ENCODE measurements at regions not wholly inside any gene's neighbourhood (a gene's known extent, or its start where the extent isn't known, plus 50 kb on each side); places are given as distances from the start of the nearest gene placed in this dataset.

DNA sequence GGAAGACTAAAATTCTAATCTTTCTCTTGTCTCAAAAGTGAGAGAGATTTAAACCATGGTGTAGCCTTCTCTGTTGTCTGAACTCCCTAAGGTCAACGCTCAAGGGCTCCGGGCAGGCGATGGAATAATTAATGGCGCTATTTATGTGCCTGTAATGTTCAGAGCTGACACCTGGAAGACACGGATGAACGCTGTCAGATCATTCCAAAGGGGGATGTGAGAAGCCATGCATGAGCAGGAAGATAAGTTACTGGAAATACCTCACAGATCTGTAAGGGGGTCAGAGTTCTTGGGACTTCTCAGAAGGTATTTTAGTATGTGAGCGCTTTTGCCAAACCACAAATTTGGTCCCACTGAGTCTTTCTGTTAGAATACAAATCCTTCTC lies 73.3 kb upstream of the MTPN start:
- ATAC-seq (ENCODE audit: low FRiP score) (no peak), DNase-seq (no peak)
- intact Hi-C loops (cut with DNase I) = no loop called here
- Histone ChIP-seq H3K27me3 (ENCODE audit: control insufficient read depth in 1 of 2, insufficient read depth in 2 of 2, low read length in 1 of 2) (no peaks in the 10 kb centered on the region), H3K36me3 (ENCODE audit: control insufficient read depth in 1 of 2, insufficient read depth in 2 of 2, low read length in 1 of 2) (no peaks in the 10 kb centered on the region), H3K27ac (ENCODE audit: low read depth in 1 of 2, low read length in 2 of 2) (no peak overlapping the region), H3K4me3 (ENCODE audit: low read length in 2 of 2) (no peak overlapping the region), H3K9me3 (ENCODE audit: control insufficient read depth, low read length) (peaks cover 2% of the 10 kb centered on the region), H3K4me1 (ENCODE audit: control insufficient read depth in 1 of 2, insufficient read depth in 2 of 2, low read length in 2 of 2) (no peaks in the 10 kb centered on the region)
- 30 to 55% methylated on average over 7 of the region's 7 CpGs for WGBS, 2 donors

- ATAC-seq (ENCODE audit: low FRiP score) (no peak), DNase-seq (no peak)
- Histone ChIP-seq H3K9me3 (ENCODE audit: control insufficient read depth, low read length) (peaks cover 2% of the 10 kb centered on the region), H3K36me3 (ENCODE audit: control insufficient read depth in 1 of 2, insufficient read depth in 2 of 2, low read length in 1 of 2) (no peaks in the 10 kb centered on the region), H3K27me3 (ENCODE audit: control insufficient read depth in 1 of 2, insufficient read depth in 2 of 2, low read length in 1 of 2) (no peaks in the 10 kb centered on the region), H3K4me1 (ENCODE audit: control insufficient read depth in 1 of 2, insufficient read depth in 2 of 2, low read length in 2 of 2) (no peaks in the 10 kb centered on the region), H3K27ac (ENCODE audit: low read depth in 1 of 2, low read length in 2 of 2) (no peak overlapping the region), H3K4me3 (ENCODE audit: low read length in 2 of 2) (no peak overlapping the region)
- intact Hi-C loops (cut with DNase I) = no loop called here
- 24 to 30% methylated on average over 6 of the region's 6 CpGs for WGBS, 2 donors
Measured at GRCh38 chr7:136049818-136050461, 72.8 kb upstream of the MTPN start.

DNA sequence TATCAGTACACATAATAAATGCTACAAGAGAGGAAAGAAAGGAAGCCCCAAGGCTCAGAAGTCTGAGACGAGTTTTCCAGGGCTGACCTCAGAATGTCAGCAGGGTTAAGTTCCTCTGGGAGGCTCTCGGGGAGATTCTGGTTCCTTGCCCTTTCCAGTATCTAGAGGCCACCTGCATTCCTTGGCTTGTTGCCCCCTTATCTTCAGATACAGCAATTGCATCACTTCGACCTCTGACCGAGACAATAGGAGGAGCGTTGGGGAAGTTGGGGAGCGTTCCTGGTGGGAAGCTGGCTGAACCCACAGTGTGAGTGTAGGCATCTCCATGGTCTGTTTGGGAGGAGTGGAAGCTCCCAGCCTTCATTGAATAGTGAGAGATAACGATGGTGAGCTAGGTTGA lies 72.0 kb upstream of the MTPN start:
- Histone ChIP-seq H3K9me3 (ENCODE audit: control insufficient read depth, low read length) (peaks cover 2% of the 10 kb centered on the region), H3K36me3 (ENCODE audit: control insufficient read depth in 1 of 2, insufficient read depth in 2 of 2, low read length in 1 of 2) (no peaks in the 10 kb centered on the region), H3K27me3 (ENCODE audit: control insufficient read depth in 1 of 2, insufficient read depth in 2 of 2, low read length in 1 of 2) (no peaks in the 10 kb centered on the region), H3K4me3 (ENCODE audit: low read length in 2 of 2) (no peak overlapping the region), H3K27ac (ENCODE audit: low read depth in 1 of 2, low read length in 2 of 2) (no peak overlapping the region), H3K4me1 (ENCODE audit: control insufficient read depth in 1 of 2, insufficient read depth in 2 of 2, low read length in 2 of 2) (no peaks in the 10 kb centered on the region)
- 81 to 82% methylated on average over 7 of the region's 7 CpGs for WGBS, 2 donors
- DNase-seq (no peak), ATAC-seq (ENCODE audit: low FRiP score) (no peak)
- intact Hi-C loops (cut with DNase I) = no loop called here

DNA sequence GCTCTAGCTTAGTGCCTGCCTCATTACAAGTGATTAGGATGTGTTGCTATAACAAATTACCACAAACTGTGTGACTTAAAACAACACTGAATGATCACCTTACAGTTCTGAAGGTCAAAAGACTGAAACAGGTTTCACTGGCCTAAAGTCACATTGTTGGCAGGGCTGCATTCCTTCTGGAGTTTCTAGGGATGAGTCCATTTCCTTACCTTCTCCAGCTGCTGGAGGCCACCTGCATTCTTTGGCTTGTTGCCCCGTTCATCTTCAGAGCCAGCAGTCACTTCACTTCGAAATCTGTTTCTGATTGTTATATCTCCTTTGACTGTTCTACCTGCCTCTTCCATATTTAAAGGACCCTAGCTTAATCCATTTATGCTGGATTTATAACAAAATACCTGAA lies 69.4 kb upstream of the MTPN start:
- ATAC-seq (ENCODE audit: low FRiP score) (no peak), DNase-seq (no peak)
- WGBS, 2 donors = 63 to 75% methylated on average over 2 of the region's 2 CpGs
- Histone ChIP-seq H3K4me1 (ENCODE audit: control insufficient read depth in 1 of 2, insufficient read depth in 2 of 2, low read length in 2 of 2) (no peaks in the 10 kb centered on the region), H3K27me3 (ENCODE audit: control insufficient read depth in 1 of 2, insufficient read depth in 2 of 2, low read length in 1 of 2) (no peaks in the 10 kb centered on the region), H3K4me3 (ENCODE audit: low read length in 2 of 2) (no peak overlapping the region), H3K36me3 (ENCODE audit: control insufficient read depth in 1 of 2, insufficient read depth in 2 of 2, low read length in 1 of 2) (no peaks in the 10 kb centered on the region), H3K27ac (ENCODE audit: low read depth in 1 of 2, low read length in 2 of 2) (no peak overlapping the region), H3K9me3 (ENCODE audit: control insufficient read depth, low read length) (peaks cover 2% of the 10 kb centered on the region)
- intact Hi-C loops (cut with DNase I) = no loop called here

DNA sequence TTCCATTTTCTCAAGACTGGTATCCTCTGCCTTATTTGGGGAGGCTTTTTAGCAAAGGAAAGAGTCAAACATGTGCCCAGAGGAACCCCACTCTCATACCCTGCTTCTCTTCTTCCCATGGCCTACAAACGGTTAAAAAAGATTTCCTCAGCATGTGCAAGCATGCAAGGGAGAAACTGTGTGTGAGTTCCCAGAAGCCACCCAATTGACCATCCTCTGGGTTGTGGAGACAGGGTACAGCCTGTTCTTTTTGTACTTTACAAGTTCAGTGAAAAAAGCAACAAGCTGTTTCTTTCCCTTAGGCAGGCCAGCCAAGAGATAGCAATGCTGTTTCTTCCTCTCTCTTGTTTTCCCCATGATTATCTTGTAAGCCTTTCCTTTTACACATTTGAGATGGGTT lies 68.8 kb upstream of the MTPN start:
- Histone ChIP-seq H3K4me1 (ENCODE audit: control insufficient read depth in 1 of 2, insufficient read depth in 2 of 2, low read length in 2 of 2) (no peaks in the 10 kb centered on the region), H3K27me3 (ENCODE audit: control insufficient read depth in 1 of 2, insufficient read depth in 2 of 2, low read length in 1 of 2) (no peaks in the 10 kb centered on the region), H3K4me3 (ENCODE audit: low read length in 2 of 2) (no peak overlapping the region), H3K36me3 (ENCODE audit: control insufficient read depth in 1 of 2, insufficient read depth in 2 of 2, low read length in 1 of 2) (no peaks in the 10 kb centered on the region), H3K9me3 (ENCODE audit: control insufficient read depth, low read length) (peaks cover 2% of the 10 kb centered on the region), H3K27ac (ENCODE audit: low read depth in 1 of 2, low read length in 2 of 2) (no peak overlapping the region)
- WGBS, 2 donors = 65 to 75% methylated on average over 1 of the region's 1 CpG
- intact Hi-C loops (cut with DNase I) = no loop called here
- DNase-seq = no peak
- ATAC-seq (ENCODE audit: low FRiP score) = no peak

DNA sequence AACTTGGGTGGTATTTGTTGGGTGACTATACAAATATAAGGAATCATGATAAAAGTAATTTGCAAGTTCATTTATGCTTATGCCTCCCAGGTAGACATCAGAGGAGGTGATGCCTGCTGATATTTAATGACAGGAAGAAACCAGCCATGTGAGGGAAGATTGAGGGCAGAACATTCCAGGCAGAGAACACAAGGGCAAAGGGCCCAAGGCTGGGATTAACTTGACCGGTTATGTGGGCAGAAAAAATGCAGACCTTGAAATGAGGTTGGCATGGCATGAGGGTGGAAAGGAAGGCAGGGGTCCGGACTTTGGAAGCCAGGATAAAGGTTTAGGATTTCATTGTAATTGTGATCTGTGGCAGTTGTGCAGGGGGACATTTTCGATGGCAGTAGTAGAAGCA lies 68.0 kb upstream of the MTPN start:
- Histone ChIP-seq H3K27ac (ENCODE audit: low read depth in 1 of 2, low read length in 2 of 2) (no peak overlapping the region), H3K9me3 (ENCODE audit: control insufficient read depth, low read length) (peaks cover 2% of the 10 kb centered on the region), H3K4me1 (ENCODE audit: control insufficient read depth in 1 of 2, insufficient read depth in 2 of 2, low read length in 2 of 2) (no peaks in the 10 kb centered on the region), H3K27me3 (ENCODE audit: control insufficient read depth in 1 of 2, insufficient read depth in 2 of 2, low read length in 1 of 2) (no peaks in the 10 kb centered on the region), H3K36me3 (ENCODE audit: control insufficient read depth in 1 of 2, insufficient read depth in 2 of 2, low read length in 1 of 2) (no peaks in the 10 kb centered on the region), H3K4me3 (ENCODE audit: low read length in 2 of 2) (no peak overlapping the region)
- ATAC-seq (ENCODE audit: low FRiP score) (no peak), DNase-seq (no peak)
- WGBS, 2 donors = 73 to 81% methylated on average over 3 of the region's 3 CpGs
- intact Hi-C loops (cut with DNase I) = no loop called here

DNA sequence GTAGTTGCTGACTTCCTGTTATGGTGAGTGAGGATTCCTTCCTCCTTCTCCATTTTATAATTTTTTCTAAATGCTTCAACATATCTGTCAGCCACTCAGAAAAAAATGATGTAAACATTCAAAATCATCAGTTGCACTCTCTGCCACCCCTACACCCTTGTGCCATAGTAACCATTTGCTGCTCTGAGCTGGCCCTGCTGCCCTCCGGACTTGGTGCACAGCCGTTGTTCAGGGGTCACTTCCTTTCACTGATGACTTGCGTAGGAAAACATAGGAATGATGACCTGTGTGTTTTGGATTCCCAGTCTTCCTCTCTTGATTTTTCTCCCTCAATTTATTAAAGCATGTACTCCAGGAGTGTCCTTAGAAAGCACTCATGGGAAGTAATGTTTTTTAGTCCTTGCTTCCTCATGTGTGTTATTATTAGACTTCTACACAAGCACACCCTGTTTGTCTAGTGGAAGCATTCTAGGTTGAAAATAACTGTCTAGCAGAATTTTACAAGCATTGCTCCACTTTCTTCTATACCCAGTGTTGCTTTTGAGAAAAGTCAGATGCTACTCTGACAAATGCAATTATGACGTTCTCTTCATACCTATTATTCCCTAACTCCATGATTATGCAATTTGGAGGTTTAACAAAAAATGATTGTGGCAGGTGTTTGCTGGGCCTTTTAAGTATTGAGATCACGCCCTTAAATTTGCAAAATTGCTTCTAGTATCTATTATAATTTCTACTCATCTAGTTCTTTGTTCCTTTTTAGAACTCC lies 62.6 kb upstream of the MTPN start:
- H3K4me1 ChIP-seq (ENCODE audit: control insufficient read depth in 1 of 2, insufficient read depth in 2 of 2, low read length in 2 of 2) = no peaks in the 10 kb centered on the region
- no peaks in the 10 kb centered on the region for H3K27me3 ChIP-seq (ENCODE audit: control insufficient read depth in 1 of 2, insufficient read depth in 2 of 2, low read length in 1 of 2)
- intact Hi-C loops (cut with DNase I) = no loop called here
- ATAC-seq (ENCODE audit: low FRiP score) (no peak), DNase-seq (no peak)
- no peak overlapping the region for H3K27ac ChIP-seq (ENCODE audit: low read depth in 1 of 2, low read length in 2 of 2)
- WGBS, 2 donors = 47 to 61% methylated on average over 5 of the region's 5 CpGs
- no peaks in the 10 kb centered on the region for H3K9me3 ChIP-seq (ENCODE audit: control insufficient read depth, low read length)
- H3K36me3 ChIP-seq (ENCODE audit: control insufficient read depth in 1 of 2, insufficient read depth in 2 of 2, low read length in 1 of 2) = no peaks in the 10 kb centered on the region
- no peak overlapping the region for H3K4me3 ChIP-seq (ENCODE audit: low read length in 2 of 2)

- WGBS, 2 donors = 19 to 22% methylated on average over 3 of the region's 3 CpGs
- DNase-seq = no peak
- no peaks in the 10 kb centered on the region for H3K27me3 ChIP-seq (ENCODE audit: control insufficient read depth in 1 of 2, insufficient read depth in 2 of 2, low read length in 1 of 2)
- no peaks in the 10 kb centered on the region for H3K9me3 ChIP-seq (ENCODE audit: control insufficient read depth, low read length)
- intact Hi-C loops (cut with DNase I) = no loop called here
- no peaks in the 10 kb centered on the region for H3K4me1 ChIP-seq (ENCODE audit: control insufficient read depth in 1 of 2, insufficient read depth in 2 of 2, low read length in 2 of 2)
- no peak overlapping the region for H3K27ac ChIP-seq (ENCODE audit: low read depth in 1 of 2, low read length in 2 of 2)
- H3K36me3 ChIP-seq (ENCODE audit: control insufficient read depth in 1 of 2, insufficient read depth in 2 of 2, low read length in 1 of 2) = no peaks in the 10 kb centered on the region
- no peak overlapping the region for H3K4me3 ChIP-seq (ENCODE audit: low read length in 2 of 2)
- no peak for ATAC-seq (ENCODE audit: low FRiP score)
Measured at GRCh38 chr7:136036336-136036735, 59.2 kb upstream of the MTPN start.

- no peaks in the 10 kb centered on the region for H3K4me1 ChIP-seq (ENCODE audit: control insufficient read depth in 1 of 2, insufficient read depth in 2 of 2, low read length in 2 of 2)
- no peak for DNase-seq
- no peaks in the 10 kb centered on the region for H3K36me3 ChIP-seq (ENCODE audit: control insufficient read depth in 1 of 2, insufficient read depth in 2 of 2, low read length in 1 of 2)
- no peak for ATAC-seq (ENCODE audit: low FRiP score)
- H3K27ac ChIP-seq (ENCODE audit: low read depth in 1 of 2, low read length in 2 of 2) = no peak overlapping the region
- no peaks in the 10 kb centered on the region for H3K27me3 ChIP-seq (ENCODE audit: control insufficient read depth in 1 of 2, insufficient read depth in 2 of 2, low read length in 1 of 2)
- WGBS, 2 donors = 76 to 81% methylated on average over 3 of the region's 3 CpGs
- no peak overlapping the region for H3K4me3 ChIP-seq (ENCODE audit: low read length in 2 of 2)
- intact Hi-C loops (cut with DNase I) = no loop called here
- no peaks in the 10 kb centered on the region for H3K9me3 ChIP-seq (ENCODE audit: control insufficient read depth, low read length)
Measured at GRCh38 chr7:136034132-136034531, 57.0 kb upstream of the MTPN start.

All from aorta (tissue), 5 donors.